HG03025 (cell line): ENCODE measurements at regions not wholly inside any gene's neighbourhood (a gene's known extent, or its start where the extent isn't known, plus 50 kb on each side); places are given as distances from the start of the nearest gene placed in this dataset.

ENCODE experiments used
- ATAC-seq: cut with Tn5 transposase; IDR thresholded peaks from one replicate; pipeline ENCODE4 v1.9.1; 2021; ENCODE audit warnings: mild to moderate bottlenecking, moderate library complexity; ENCODE audit not compliant: unreplicated experiment, low FRiP score

GRCh38 chr2:149984311-149984710 lies 396.7 kb upstream of the MMADHC start:
- ATAC-seq, result no peak

DNA sequence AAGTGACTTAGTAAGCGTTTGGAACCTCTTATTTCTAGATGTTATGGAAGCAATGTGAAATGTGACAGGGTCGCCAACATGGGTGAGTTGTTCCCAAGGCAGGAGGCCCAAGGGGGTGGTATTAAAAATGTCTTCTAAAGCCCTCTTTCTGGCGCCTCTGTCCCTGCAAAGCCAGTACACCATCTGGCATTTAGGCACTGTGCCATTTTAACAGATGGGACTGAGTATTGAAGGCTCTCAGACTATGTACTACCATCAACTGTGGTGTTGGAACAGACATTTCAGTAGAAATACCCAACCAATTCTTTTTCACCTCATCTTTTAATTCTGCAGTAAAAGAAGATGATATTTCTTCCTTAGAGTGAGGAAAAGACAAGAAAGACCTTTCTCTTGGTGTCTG lies 384.5 kb upstream of the MMADHC start:
- ATAC-seq, result no peak

DNA sequence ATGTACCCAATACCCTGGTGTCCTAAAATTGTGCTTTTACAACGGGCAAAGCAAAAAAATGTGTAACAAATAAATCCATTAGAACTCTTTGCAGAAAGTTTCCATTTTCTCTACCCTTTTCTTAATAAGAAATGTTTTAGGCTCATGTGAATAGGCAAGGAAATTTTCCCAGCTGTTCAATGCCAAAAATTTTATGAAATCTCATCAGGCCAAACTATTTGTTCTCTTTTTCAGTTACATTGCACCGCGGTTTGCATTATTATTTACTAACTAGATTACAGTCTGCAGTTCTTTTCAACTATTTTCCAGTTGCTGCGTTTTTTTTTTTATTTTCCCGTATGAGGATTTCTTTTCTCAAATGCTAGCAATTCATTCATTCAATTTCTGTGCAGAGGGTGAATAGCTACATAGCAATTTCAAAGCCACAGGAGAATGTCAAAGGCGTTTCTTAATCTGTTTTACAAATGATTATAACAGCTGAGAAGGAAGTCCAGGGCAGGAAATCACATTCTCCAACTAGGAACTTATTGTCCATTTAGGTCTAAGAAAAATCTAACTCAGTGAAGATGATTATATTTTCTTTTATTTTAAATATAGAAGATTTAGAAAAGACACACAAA lies 367.5 kb upstream of the MMADHC start:
- no peak for ATAC-seq

DNA sequence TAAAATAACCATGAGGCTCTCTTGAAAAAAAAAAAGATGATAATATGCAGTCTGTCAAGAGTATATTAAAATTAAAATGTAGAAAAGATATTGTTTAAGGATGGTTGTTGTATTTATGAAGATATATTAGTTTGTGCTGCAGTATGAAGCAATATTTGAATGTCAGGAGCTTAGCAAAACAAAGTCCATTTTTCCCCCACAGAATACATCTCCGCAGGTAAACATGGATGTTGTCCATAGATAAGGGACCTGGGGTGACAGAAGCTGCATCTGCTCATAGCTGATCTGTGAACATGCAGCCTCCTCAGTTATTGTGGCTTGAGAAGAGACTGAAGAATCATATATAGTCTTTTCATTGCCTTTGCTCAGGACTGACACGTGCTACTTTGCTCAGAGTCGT lies 366.1 kb upstream of the MMADHC start:
- no peak for ATAC-seq

DNA sequence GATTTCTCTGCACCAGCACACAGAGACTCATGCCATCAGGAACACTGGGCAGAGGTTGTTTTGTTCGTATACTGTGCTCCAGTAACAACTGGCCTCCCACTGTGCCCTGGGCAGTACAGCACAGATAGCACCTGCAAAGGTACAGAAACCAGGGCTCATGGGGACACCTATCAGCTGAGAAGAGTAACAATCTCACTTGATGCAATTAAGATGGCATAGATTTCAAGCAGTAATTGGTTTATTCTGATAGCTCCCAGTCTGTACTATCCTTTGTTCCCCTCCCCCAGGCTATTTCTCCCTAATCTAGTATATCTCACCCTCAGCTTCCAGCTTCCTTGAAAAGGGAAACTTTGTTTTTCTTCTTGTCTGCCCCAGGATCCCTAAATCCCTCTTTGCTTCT lies 343.9 kb upstream of the MMADHC start:
- ATAC-seq, result no peak

- ATAC-seq, result no peak
Measured at GRCh38 chr2:149928011-149928410, 340.4 kb upstream of the MMADHC start.

- ATAC-seq, result no peak
Measured at GRCh38 chr2:149926149-149926548, 338.6 kb upstream of the MMADHC start.

DNA sequence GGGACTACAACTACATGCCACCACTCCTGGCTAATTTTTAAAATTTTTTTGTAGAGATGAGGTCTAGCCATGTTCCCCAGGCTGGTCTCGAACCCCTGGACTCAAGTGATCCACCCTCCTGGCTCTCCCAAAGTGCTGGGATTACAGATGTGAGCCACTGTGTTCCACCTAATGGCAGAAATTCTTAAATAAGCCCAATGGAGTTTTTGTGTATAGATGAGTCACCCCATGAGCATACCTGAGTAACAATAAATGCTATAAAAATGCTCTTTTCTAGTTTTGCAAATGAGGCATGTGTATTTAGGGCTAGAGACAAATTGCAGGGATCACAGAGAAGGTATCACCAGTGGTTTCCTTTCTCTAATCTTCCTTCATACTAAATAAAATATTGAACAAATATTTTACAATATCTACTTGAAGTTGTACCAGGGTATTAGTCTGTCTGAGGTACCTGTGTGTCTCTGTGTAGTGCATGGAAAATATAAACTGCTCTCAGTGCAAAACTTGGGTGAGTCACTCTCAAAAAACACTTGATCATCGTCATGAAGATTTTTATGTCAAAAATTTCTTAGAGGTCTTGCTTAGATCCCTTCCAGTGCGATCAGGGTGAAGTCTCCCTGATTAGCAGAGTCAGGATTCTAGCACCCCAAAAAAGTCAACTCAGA lies 337.1 kb upstream of the MMADHC start:
- ATAC-seq, result no peak

DNA sequence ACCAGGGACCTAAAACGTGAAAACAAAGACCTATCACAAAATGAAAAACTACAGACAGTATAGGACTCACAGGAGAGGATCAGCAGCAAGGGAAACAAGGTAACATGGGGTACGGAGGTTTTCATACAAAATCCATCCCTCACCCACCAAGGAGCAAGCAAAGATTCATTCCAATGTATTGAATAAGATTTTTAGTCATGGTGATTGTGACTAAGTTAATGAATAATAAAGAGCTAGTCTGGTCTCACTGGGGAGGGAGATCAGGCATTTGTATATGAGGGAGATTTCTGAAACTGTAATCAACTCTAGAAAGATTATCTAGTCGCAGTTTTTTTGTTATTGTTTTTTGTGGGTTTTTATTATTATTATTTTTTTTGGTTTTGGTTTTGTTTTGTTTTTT lies 336.5 kb upstream of the MMADHC start:
- ATAC-seq, result no peak

- ATAC-seq, result no peak
Measured at GRCh38 chr2:149921911-149922616, 334.5 kb upstream of the MMADHC start.

DNA sequence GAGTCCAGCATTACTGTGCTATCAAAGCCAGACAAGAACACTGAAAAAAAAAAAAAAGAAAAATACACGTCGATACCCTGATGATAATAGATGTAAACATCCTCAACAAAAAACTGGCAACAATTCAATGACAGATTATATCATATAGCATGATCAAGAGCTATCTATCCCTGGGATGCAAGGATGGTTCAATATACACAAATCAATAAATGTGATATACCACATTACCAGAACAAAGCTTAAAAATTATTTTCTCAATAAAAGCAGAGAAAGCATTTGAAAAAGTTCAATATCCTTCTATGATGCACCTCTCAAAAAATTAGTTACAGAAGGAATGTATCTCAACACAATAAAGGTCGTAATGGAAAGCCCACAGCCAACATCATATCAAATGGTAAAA lies 332.8 kb upstream of the MMADHC start:
- ATAC-seq, result no peak

GRCh38 chr2:149915151-149915550 lies 327.6 kb upstream of the MMADHC start:
- ATAC-seq, result no peak

DNA sequence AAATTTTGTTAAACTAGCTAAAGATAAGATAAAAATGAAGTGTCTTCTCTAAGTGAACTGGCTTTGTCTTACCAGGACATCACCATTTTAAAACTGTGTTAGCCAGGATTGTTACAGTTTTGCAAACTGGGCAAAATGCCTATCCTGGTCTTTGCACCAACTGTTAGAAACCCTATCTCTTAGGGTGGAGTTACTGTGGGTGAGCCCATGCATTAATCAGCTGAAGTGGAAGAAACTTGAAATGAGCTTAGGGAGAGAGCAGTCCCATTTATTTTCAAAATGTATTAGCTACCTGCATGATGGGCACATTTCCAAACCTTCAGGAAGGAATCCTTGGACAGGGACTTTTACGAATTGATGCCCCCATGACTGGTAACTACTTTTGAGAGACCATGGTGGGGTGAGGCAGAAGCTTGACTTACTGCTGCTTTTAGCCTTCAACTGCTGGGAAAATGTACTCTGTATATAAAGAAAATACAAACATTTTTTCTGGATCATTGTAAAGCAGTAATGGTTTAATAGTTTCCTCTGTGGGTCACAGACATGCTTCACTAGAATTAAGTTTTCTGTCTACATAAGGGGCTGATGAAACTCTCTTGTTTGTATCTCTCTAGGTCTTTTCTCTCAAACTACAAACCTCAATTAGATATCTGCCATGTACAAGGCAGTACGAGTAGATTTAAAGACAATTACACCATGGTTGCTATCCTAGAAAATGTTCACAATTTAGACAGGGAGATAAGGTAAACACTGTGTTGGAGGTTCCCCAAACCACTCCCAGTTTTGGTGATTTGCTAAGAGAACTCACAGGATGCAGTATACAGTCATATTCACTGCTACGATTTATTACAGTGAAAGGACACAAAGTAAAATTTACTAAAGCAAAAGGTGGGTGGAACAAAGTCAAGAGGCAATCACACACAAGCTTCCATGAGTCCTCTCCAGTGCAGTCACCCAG lies 321.4 kb upstream of the MMADHC start:
- no peak for ATAC-seq

DNA sequence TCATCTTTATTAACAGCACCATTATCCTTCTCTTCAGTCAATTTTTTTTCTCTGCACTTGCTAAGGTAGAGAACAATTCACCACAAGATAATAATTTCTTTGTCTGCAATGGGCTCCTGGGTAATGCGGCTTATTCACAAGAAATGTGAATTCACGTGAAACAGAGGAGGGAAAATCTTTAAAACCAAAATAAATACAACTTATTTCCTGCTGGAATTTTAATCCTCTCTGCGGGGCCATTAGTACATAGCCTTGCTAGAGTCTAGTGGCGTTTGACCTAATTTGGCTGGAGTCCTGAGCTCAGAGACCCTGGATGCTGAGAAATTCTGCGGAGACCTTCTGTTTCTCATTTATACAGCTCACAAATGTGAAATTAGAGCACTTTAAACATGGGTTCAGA lies 319.3 kb upstream of the MMADHC start:
- no peak for ATAC-seq

GRCh38 chr2:149904352-149905175 lies 317.0 kb upstream of the MMADHC start:
- ATAC-seq, result no peak

DNA sequence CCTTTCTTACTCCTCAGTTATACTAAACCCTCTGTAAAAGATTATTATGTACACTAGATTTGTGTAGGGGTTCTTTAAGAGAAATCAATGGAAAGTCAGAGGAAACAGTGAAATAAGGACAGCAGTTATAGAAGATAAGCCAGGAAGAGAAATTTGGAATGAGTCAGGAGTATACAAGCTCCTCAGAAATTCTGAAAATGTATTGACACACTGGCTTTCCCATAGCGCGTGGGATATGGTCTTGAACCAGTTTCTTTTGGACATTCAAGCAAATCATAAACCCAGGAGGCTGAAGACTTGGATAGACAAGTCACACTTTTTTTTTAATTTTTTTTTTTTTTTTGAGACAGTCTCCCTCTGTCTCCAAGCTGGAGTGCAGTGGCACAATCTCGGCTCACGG lies 316.1 kb upstream of the MMADHC start:
- no peak for ATAC-seq

DNA sequence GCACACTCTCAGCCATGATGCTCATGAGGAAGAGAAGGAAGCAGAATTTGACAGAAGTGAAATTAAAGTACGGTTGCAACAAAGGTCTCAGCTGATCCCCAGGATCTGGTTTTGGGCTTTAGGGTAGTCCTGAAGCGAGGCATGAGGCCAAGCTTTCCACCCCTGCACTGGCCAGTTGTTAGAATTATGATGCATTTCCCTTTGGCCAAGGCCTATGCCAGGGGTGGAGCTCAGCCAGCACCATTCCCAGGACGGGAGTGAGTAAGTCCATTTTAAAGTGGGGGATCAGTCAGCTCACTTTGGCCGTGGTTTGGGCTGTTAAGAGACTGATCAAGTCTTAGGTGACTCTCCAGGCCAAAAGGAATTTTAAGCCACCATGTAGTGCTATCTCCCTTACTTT lies 314.5 kb upstream of the MMADHC start:
- ATAC-seq, result no peak

- no peak for ATAC-seq
Measured at GRCh38 chr2:149901231-149901859, 313.8 kb upstream of the MMADHC start.

- no peak for ATAC-seq
Measured at GRCh38 chr2:149899390-149899789, 311.8 kb upstream of the MMADHC start.

GRCh38 chr2:149894760-149895159 lies 307.2 kb upstream of the MMADHC start:
- ATAC-seq, result no peak
